Panc1 (cell line): ENCODE measurements at regions not wholly inside any gene's neighbourhood (a gene's known extent, or its start where the extent isn't known, plus 50 kb on each side); places are given as distances from the start of the nearest gene placed in this dataset.

Experiments
- POLR2AphosphoS5 ChIP-seq: IDR thresholded peaks from 2 replicates; pipeline ENCODE4 v1.6.1; 2012; ENCODE audit warnings: mild to moderate bottlenecking, low read depth, low read length, moderate library complexity
- SIN3A ChIP-seq: IDR thresholded peaks from 2 replicates; pipeline ENCODE4 v1.6.1; 2012; ENCODE audit warnings: low read depth, mild to moderate bottlenecking, low read length, moderate library complexity, borderline replicate concordance; ENCODE audit not compliant: insufficient read depth
- TF ChIP-seq, protein P1 (sequence below): fragments of 450-650 bp; IDR thresholded peaks from 2 replicates; pipeline ENCODE4 v1.5.1; 2017; ENCODE audit warnings: mild to moderate bottlenecking

DNA sequence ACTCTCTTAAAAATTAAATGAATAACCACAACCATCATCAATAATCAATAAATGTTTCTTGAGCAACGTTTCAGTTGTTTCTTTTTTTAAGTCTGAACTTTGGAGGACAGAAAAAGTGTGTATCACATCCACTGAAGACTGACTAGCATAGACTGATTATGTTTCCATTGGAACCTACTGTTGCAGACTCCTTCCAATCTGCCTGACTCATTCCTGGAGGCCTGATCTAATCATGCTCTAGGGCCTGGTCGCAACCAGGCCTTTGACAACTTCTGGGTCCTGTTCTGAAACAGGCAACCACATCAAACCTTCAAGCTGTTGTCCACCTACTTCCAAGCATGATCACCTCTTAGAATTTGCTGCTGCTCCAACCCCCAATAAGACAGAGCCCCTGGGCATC, 109.2 kb upstream of the NUDT7 start:
- TF ChIP-seq, protein P1, sequence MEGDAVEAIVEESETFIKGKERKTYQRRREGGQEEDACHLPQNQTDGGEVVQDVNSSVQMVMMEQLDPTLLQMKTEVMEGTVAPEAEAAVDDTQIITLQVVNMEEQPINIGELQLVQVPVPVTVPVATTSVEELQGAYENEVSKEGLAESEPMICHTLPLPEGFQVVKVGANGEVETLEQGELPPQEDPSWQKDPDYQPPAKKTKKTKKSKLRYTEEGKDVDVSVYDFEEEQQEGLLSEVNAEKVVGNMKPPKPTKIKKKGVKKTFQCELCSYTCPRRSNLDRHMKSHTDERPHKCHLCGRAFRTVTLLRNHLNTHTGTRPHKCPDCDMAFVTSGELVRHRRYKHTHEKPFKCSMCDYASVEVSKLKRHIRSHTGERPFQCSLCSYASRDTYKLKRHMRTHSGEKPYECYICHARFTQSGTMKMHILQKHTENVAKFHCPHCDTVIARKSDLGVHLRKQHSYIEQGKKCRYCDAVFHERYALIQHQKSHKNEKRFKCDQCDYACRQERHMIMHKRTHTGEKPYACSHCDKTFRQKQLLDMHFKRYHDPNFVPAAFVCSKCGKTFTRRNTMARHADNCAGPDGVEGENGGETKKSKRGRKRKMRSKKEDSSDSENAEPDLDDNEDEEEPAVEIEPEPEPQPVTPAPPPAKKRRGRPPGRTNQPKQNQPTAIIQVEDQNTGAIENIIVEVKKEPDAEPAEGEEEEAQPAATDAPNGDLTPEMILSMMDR: no peak
- no peak for TF ChIP-seq POLR2AphosphoS5
- TF ChIP-seq SIN3A: no peak
